ENCODE measurements at regions not wholly inside any gene's neighbourhood (a gene's known extent, or its start where the extent isn't known, plus 50 kb on each side); places are given as distances from the start of the nearest gene placed in this dataset.
A peak's percentile ranks its signal among the peaks of the same experiment; 100 is the strongest.

DNA sequence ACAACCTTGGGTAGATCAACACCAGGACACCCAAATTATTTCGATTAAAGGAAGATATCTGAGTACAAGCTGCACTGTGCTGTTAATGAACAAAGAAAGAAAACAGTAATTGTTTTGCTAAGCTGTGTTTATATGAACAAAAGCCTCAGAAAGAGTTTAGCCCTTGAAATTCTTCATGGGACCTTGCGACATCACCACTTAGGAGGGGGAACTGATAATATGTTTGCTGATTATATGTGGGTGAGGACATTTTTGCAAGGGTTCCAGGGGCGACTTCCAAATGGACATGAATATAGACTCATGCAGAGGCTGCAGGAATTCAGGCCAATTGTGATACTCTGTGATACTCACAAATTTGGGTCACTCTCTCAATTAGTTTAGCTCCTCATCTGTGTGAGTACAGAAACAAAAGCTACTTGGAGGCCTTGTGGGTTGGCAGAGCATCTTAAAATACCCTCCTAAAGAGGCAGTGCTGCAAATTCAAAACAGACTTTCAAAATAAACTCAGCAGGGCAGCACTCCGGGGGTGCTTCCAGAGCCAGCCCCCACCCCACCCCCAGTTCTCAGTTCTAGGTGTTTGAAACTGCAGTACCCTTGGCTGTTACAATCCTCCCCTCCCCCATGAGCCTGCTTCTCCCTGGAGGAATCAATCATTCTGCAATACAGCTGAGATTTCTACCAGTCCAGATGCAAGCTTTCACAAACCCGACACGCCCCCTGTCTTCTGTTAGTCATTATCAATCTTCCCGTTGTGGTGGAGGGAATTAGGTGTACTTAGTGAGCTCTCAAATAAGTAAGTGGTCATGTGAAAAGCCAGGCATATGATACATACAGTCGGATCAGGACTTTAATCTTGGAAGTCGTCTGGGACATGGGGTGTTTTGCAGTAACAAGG lies 97.0 kb upstream of the MBNL2 start:
- Histone ChIP-seq H3K4me2 (peak overlapping the region; percentile 69), H3K4me1 (peaks cover 63% of the 10 kb centered on the region), H3K27ac (peak overlapping the region; percentile 35 to 63; a peak in 5 of 6 replicates), H3K9me3 (no peaks in the 10 kb centered on the region), H3K4me3 (no peak overlapping the region)
- WGBS (ENCODE audit: missing lambda C conversion rate), result 36% methylated on average over 9 of the region's 9 CpGs
- FAIRE-seq (no peak), ATAC-seq (peak in 1 of 2 experiments; percentile 49; a peak in 3 of 6 replicates), DNase-seq (ENCODE audit: low read depth in 1 of 2, low spot score in 1 of 2) (peak in 1 of 2 experiments; percentile 41)
- TF ChIP-seq USF2 (IDR thresholded peaks at IDR 0.05) (peak; percentile 41; the same call in 1 of the 2 replicates), CHD2 (IDR thresholded peaks at IDR 0.05; ENCODE audit: low read length, partially characterized antibody) (no peak), CBX2 (IDR thresholded peaks at IDR 0.05; ENCODE audit: borderline replicate concordance, low read depth) (no peak)
- ChIA-PET CTCF (interaction anchor here (0.6 to 3.6 kb wide), 14 partner anchors 9 to 234 kb away, joined by 3 to 15 read pairs (median 3); partner anchors contain the start of gene MBNL2), POLR2A (interaction anchor here (0.7 kb wide), 1 partner anchor 131 kb away, joined by 3 read pairs; no protein-coding TSS in a partner anchor)

- ChIA-PET POLR2A (no interaction called here), CTCF (interaction anchor here (0.8 to 3.6 kb wide), 14 partner anchors 8 to 233 kb away, joined by 3 to 15 read pairs (median 3); no protein-coding TSS in a partner anchor)
- Histone ChIP-seq H3K27ac (peak overlapping the region; percentile 35 to 63; a peak in 4 of 6 replicates), H3K9me3 (no peaks in the 10 kb centered on the region), H3K4me1 (peaks cover 53% of the 10 kb centered on the region), H3K4me2 (peak overlapping the region; percentile 69), H3K4me3 (no peak overlapping the region)
- ATAC-seq, result no peak
- FAIRE-seq, result no peak
- no peak for TF ChIP-seq E2F6 (IDR thresholded peaks at IDR 0.05; ENCODE audit: borderline replicate concordance, low read depth)
- peak; percentile 62 to 73; a peak in 3 of 4 replicates for TF ChIP-seq CEBPB (IDR thresholded peaks at IDR 0.05)
- 61% methylated on average over 11 of the region's 13 CpGs for WGBS (ENCODE audit: missing lambda C conversion rate)
- no peak for DNase-seq (ENCODE audit: low read depth in 1 of 2, low spot score in 1 of 2)
Measured at GRCh38 chr13:97125810-97126738, 96.1 kb upstream of the MBNL2 start.

GRCh38 chr13:97127842-97128241 lies 94.3 kb upstream of the MBNL2 start:
- peaks cover 36% of the 10 kb centered on the region for H3K4me1 ChIP-seq
- H3K4me3 ChIP-seq, result no peak overlapping the region
- TF ChIP-seq TP53 (CRISPR knock-in tag; IDR thresholded peaks at IDR 0.05) (no peak), EP300 (IDR thresholded peaks at IDR 0.05) (no peak), POLR2AphosphoS2 (conservative IDR thresholded peaks at IDR 0.05; ENCODE audit: low read length) (no peak)
- no peak overlapping the region for H3K27ac ChIP-seq
- H3K9me3 ChIP-seq, result no peaks in the 10 kb centered on the region
- ChIA-PET POLR2A (no interaction called here), CTCF (interaction anchor here (3.4 kb wide), 1 partner anchor 18 kb away, joined by 15 read pairs; no protein-coding TSS in a partner anchor)
- 58% methylated on average over 1 of the region's 1 CpG for WGBS (ENCODE audit: missing lambda C conversion rate)
- no peak overlapping the region for H3K4me2 ChIP-seq
- ATAC-seq (no peak), DNase-seq (ENCODE audit: low read depth in 1 of 2, low spot score in 1 of 2) (no peak), FAIRE-seq (no peak)

DNA sequence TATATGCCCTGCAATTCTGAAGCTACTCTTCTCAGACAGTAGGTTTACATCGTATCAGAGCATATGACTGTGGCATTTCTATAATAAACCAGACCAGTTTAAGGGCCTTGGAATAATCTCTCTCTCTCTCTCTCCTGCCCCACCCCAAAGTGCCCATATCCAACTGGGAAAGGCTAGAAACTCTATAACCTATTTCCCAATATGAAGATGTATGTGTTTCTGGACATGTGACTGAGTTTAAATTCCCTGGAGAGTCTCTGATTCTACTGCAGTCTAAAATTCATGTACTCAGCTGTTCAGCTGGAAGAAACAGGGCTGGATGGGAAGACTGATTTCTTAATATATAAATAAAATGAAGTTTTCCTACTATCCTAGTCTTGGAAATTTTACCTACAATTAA lies 91.9 kb upstream of the MBNL2 start:
- ATAC-seq (no peak), FAIRE-seq (no peak), DNase-seq (ENCODE audit: low read depth in 1 of 2, low spot score in 1 of 2) (no peak)
- ChIA-PET CTCF (interaction anchor here (0.8 to 2.3 kb wide), 2 partner anchors 21 to 82 kb away, joined by 3 to 12 read pairs; no protein-coding TSS in a partner anchor), POLR2A (no interaction called here)
- H3K4me1 ChIP-seq, result peaks cover 31% of the 10 kb centered on the region
- H3K4me2 ChIP-seq, result no peak overlapping the region
- H3K9me3 ChIP-seq, result no peaks in the 10 kb centered on the region
- WGBS (ENCODE audit: missing lambda C conversion rate), result 87% methylated on average over 1 of the region's 1 CpG
- no peak overlapping the region for H3K4me3 ChIP-seq
- H3K27ac ChIP-seq, result no peak overlapping the region
- no peak for TF ChIP-seq KDM1A (IDR thresholded peaks at IDR 0.05; ENCODE audit: low read depth)
- no peak for TF ChIP-seq GATA3 (IDR thresholded peaks at IDR 0.05; ENCODE audit: borderline replicate concordance)
- no peak for TF ChIP-seq EHMT2 (IDR thresholded peaks at IDR 0.05; ENCODE audit: low read depth)
- TF ChIP-seq HOXA7 (CRISPR knock-in tag; IDR thresholded peaks at IDR 0.05), result no peak
- TF ChIP-seq, protein P1, sequence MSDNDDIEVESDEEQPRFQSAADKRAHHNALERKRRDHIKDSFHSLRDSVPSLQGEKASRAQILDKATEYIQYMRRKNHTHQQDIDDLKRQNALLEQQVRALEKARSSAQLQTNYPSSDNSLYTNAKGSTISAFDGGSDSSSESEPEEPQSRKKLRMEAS (IDR thresholded peaks at IDR 0.05), result no peak
- TF ChIP-seq TFCP2L1 (CRISPR knock-in tag; IDR thresholded peaks at IDR 0.05), result no peak
- no peak for TF ChIP-seq EP300 (IDR thresholded peaks at IDR 0.05)
- no peak for TF ChIP-seq RNF2 (IDR thresholded peaks at IDR 0.05; ENCODE audit: borderline replicate concordance, low read depth)
- TF ChIP-seq SMC3 (IDR thresholded peaks at IDR 0.05), result no peak

Measured in A549 (cell line).